ENCODE measurements at regions not wholly inside any gene's neighbourhood (a gene's known extent, or its start where the extent isn't known, plus 50 kb on each side); places are given as distances from the start of the nearest gene placed in this dataset.

GRCh38 chr5:39785410-39785809, 360.6 kb upstream of the DAB2 start:
- DNase-seq, result no peak
- H3K27me3 ChIP-seq (replicated peaks; ENCODE audit: control insufficient read depth, insufficient read depth, low read length, poor library complexity, severe bottlenecking), result no peaks in the 10 kb centered on the region
- no peak overlapping the region for H3K4me3 ChIP-seq (ENCODE audit: insufficient read depth, low read depth, low read length, poor library complexity, severe bottlenecking)
- no peaks in the 10 kb centered on the region for H3K9me3 ChIP-seq (ENCODE audit: control insufficient read depth, low read length)
- H3K27ac ChIP-seq (ENCODE audit: insufficient read depth, low read length, poor library complexity, severe bottlenecking), result no peak overlapping the region
- H3K36me3 ChIP-seq (ENCODE audit: control insufficient read depth, insufficient read depth, low read length), result no peaks in the 10 kb centered on the region
- H3K4me1 ChIP-seq (ENCODE audit: control insufficient read depth, insufficient read depth, low read length, poor library complexity, severe bottlenecking), result no peaks in the 10 kb centered on the region

- Histone ChIP-seq H3K4me1 (ENCODE audit: control insufficient read depth, insufficient read depth, low read length, poor library complexity, severe bottlenecking) (no peaks in the 10 kb centered on the region), H3K27me3 (replicated peaks; ENCODE audit: control insufficient read depth, insufficient read depth, low read length, poor library complexity, severe bottlenecking) (no peaks in the 10 kb centered on the region), H3K27ac (ENCODE audit: insufficient read depth, low read length, poor library complexity, severe bottlenecking) (no peak overlapping the region), H3K4me3 (ENCODE audit: insufficient read depth, low read depth, low read length, poor library complexity, severe bottlenecking) (no peak overlapping the region), H3K36me3 (ENCODE audit: control insufficient read depth, insufficient read depth, low read length) (no peaks in the 10 kb centered on the region), H3K9me3 (ENCODE audit: control insufficient read depth, low read length) (no peaks in the 10 kb centered on the region)
- no peak for DNase-seq
These were observed 359.1 kb upstream of the DAB2 start for GRCh38 chr5:39783756-39784421.

GRCh38 chr5:39780347-39780746, 355.6 kb upstream of the DAB2 start:
- H3K27me3 ChIP-seq (replicated peaks; ENCODE audit: control insufficient read depth, insufficient read depth, low read length, poor library complexity, severe bottlenecking), result no peaks in the 10 kb centered on the region
- no peak overlapping the region for H3K27ac ChIP-seq (ENCODE audit: insufficient read depth, low read length, poor library complexity, severe bottlenecking)
- H3K36me3 ChIP-seq (ENCODE audit: control insufficient read depth, insufficient read depth, low read length), result no peaks in the 10 kb centered on the region
- H3K4me3 ChIP-seq (ENCODE audit: insufficient read depth, low read depth, low read length, poor library complexity, severe bottlenecking), result no peak overlapping the region
- no peaks in the 10 kb centered on the region for H3K9me3 ChIP-seq (ENCODE audit: control insufficient read depth, low read length)
- no peak for DNase-seq
- no peaks in the 10 kb centered on the region for H3K4me1 ChIP-seq (ENCODE audit: control insufficient read depth, insufficient read depth, low read length, poor library complexity, severe bottlenecking)

GRCh38 chr5:39779831-39780230, 355.1 kb upstream of the DAB2 start:
- H3K27ac ChIP-seq (ENCODE audit: insufficient read depth, low read length, poor library complexity, severe bottlenecking), result no peak overlapping the region
- H3K9me3 ChIP-seq (ENCODE audit: control insufficient read depth, low read length), result no peaks in the 10 kb centered on the region
- H3K36me3 ChIP-seq (ENCODE audit: control insufficient read depth, insufficient read depth, low read length), result no peaks in the 10 kb centered on the region
- H3K27me3 ChIP-seq (replicated peaks; ENCODE audit: control insufficient read depth, insufficient read depth, low read length, poor library complexity, severe bottlenecking), result no peaks in the 10 kb centered on the region
- no peak overlapping the region for H3K4me3 ChIP-seq (ENCODE audit: insufficient read depth, low read depth, low read length, poor library complexity, severe bottlenecking)
- DNase-seq, result no peak
- H3K4me1 ChIP-seq (ENCODE audit: control insufficient read depth, insufficient read depth, low read length, poor library complexity, severe bottlenecking), result no peaks in the 10 kb centered on the region

GRCh38 chr5:39775797-39776365, 351.1 kb upstream of the DAB2 start:
- Histone ChIP-seq H3K4me3 (ENCODE audit: insufficient read depth, low read depth, low read length, poor library complexity, severe bottlenecking) (no peak overlapping the region), H3K27ac (ENCODE audit: insufficient read depth, low read length, poor library complexity, severe bottlenecking) (no peak overlapping the region), H3K27me3 (replicated peaks; ENCODE audit: control insufficient read depth, insufficient read depth, low read length, poor library complexity, severe bottlenecking) (no peaks in the 10 kb centered on the region), H3K4me1 (ENCODE audit: control insufficient read depth, insufficient read depth, low read length, poor library complexity, severe bottlenecking) (no peaks in the 10 kb centered on the region), H3K36me3 (ENCODE audit: control insufficient read depth, insufficient read depth, low read length) (no peaks in the 10 kb centered on the region), H3K9me3 (ENCODE audit: control insufficient read depth, low read length) (no peaks in the 10 kb centered on the region)
- no peak for DNase-seq

GRCh38 chr5:39775086-39775796, 350.5 kb upstream of the DAB2 start:
- H3K27ac ChIP-seq (ENCODE audit: insufficient read depth, low read length, poor library complexity, severe bottlenecking), result no peak overlapping the region
- no peaks in the 10 kb centered on the region for H3K27me3 ChIP-seq (replicated peaks; ENCODE audit: control insufficient read depth, insufficient read depth, low read length, poor library complexity, severe bottlenecking)
- no peak for DNase-seq

GRCh38 chr5:39774605-39775004, 349.8 kb upstream of the DAB2 start:
- Histone ChIP-seq H3K4me1 (ENCODE audit: control insufficient read depth, insufficient read depth, low read length, poor library complexity, severe bottlenecking) (no peaks in the 10 kb centered on the region), H3K9me3 (ENCODE audit: control insufficient read depth, low read length) (no peaks in the 10 kb centered on the region), H3K36me3 (ENCODE audit: control insufficient read depth, insufficient read depth, low read length) (no peaks in the 10 kb centered on the region), H3K4me3 (ENCODE audit: insufficient read depth, low read depth, low read length, poor library complexity, severe bottlenecking) (no peak overlapping the region), H3K27me3 (replicated peaks; ENCODE audit: control insufficient read depth, insufficient read depth, low read length, poor library complexity, severe bottlenecking) (no peaks in the 10 kb centered on the region), H3K27ac (ENCODE audit: insufficient read depth, low read length, poor library complexity, severe bottlenecking) (no peak overlapping the region)
- DNase-seq, result no peak

More at GRCh38 chr5:39775086-39775796, 350.5 kb upstream of the DAB2 start:
- Histone ChIP-seq H3K4me1 (ENCODE audit: control insufficient read depth, insufficient read depth, low read length, poor library complexity, severe bottlenecking) (no peaks in the 10 kb centered on the region), H3K36me3 (ENCODE audit: control insufficient read depth, insufficient read depth, low read length) (no peaks in the 10 kb centered on the region), H3K9me3 (ENCODE audit: control insufficient read depth, low read length) (no peaks in the 10 kb centered on the region), H3K4me3 (ENCODE audit: insufficient read depth, low read depth, low read length, poor library complexity, severe bottlenecking) (no peak overlapping the region)

GRCh38 chr5:39772307-39772706, 347.5 kb upstream of the DAB2 start:
- Histone ChIP-seq H3K9me3 (ENCODE audit: control insufficient read depth, low read length) (no peaks in the 10 kb centered on the region), H3K27ac (ENCODE audit: insufficient read depth, low read length, poor library complexity, severe bottlenecking) (no peak overlapping the region), H3K27me3 (replicated peaks; ENCODE audit: control insufficient read depth, insufficient read depth, low read length, poor library complexity, severe bottlenecking) (peaks cover 2% of the 10 kb centered on the region), H3K4me1 (ENCODE audit: control insufficient read depth, insufficient read depth, low read length, poor library complexity, severe bottlenecking) (no peaks in the 10 kb centered on the region), H3K36me3 (ENCODE audit: control insufficient read depth, insufficient read depth, low read length) (no peaks in the 10 kb centered on the region), H3K4me3 (ENCODE audit: insufficient read depth, low read depth, low read length, poor library complexity, severe bottlenecking) (no peak overlapping the region)
- no peak for DNase-seq

GRCh38 chr5:39767916-39768315, 343.1 kb upstream of the DAB2 start:
- Histone ChIP-seq H3K27me3 (replicated peaks; ENCODE audit: control insufficient read depth, insufficient read depth, low read length, poor library complexity, severe bottlenecking) (peaks cover 2% of the 10 kb centered on the region), H3K9me3 (ENCODE audit: control insufficient read depth, low read length) (no peaks in the 10 kb centered on the region), H3K27ac (ENCODE audit: insufficient read depth, low read length, poor library complexity, severe bottlenecking) (no peak overlapping the region), H3K36me3 (ENCODE audit: control insufficient read depth, insufficient read depth, low read length) (no peaks in the 10 kb centered on the region), H3K4me1 (ENCODE audit: control insufficient read depth, insufficient read depth, low read length, poor library complexity, severe bottlenecking) (no peaks in the 10 kb centered on the region), H3K4me3 (ENCODE audit: insufficient read depth, low read depth, low read length, poor library complexity, severe bottlenecking) (no peak overlapping the region)
- DNase-seq, result no peak

- DNase-seq, result no peak
- Histone ChIP-seq H3K4me3 (ENCODE audit: insufficient read depth, low read depth, low read length, poor library complexity, severe bottlenecking) (no peak overlapping the region), H3K9me3 (ENCODE audit: control insufficient read depth, low read length) (no peaks in the 10 kb centered on the region), H3K27ac (ENCODE audit: insufficient read depth, low read length, poor library complexity, severe bottlenecking) (no peak overlapping the region), H3K4me1 (ENCODE audit: control insufficient read depth, insufficient read depth, low read length, poor library complexity, severe bottlenecking) (no peaks in the 10 kb centered on the region), H3K36me3 (ENCODE audit: control insufficient read depth, insufficient read depth, low read length) (no peaks in the 10 kb centered on the region), H3K27me3 (replicated peaks; ENCODE audit: control insufficient read depth, insufficient read depth, low read length, poor library complexity, severe bottlenecking) (peaks cover 2% of the 10 kb centered on the region)
These were observed 340.6 kb upstream of the DAB2 start for GRCh38 chr5:39765366-39765765.

Measured in effector memory CD4-positive, alpha-beta T cell (primary cell).